Cerebellar cortex (tissue), 1 donor: ENCODE measurements at regions not wholly inside any gene's neighbourhood (a gene's known extent, or its start where the extent isn't known, plus 50 kb on each side); places are given as distances from the start of the nearest gene placed in this dataset.
"Not testable (repeated sequence)": the region's sequence is repeated elsewhere in the genome, so short reads cannot be mapped to it uniquely, and the experiment has no call there.

Source experiments
- DNase-seq: peaks from one replicate; pipeline ENCODE4 v3.0.0-alpha.2; 2015; ENCODE audit warnings: low spot score

GRCh38 chr2:9708683-9709538 is 78.1 kb upstream of the YWHAQ start:
- no peak for DNase-seq

GRCh38 chr2:9709539-9710285 is 78.9 kb upstream of the YWHAQ start:
- DNase-seq: no peak

- DNase-seq: no peak
Measured at GRCh38 chr2:9710311-9710710, 79.5 kb upstream of the YWHAQ start.

- DNase-seq: no peak
Measured at GRCh38 chr2:9712263-9712662, 81.5 kb upstream of the YWHAQ start.

- no peak for DNase-seq
Measured at GRCh38 chr2:9714630-9715214, 83.9 kb upstream of the YWHAQ start.

- no peak for DNase-seq
Measured at GRCh38 chr2:9715238-9715637, 84.4 kb upstream of the YWHAQ start.

GRCh38 chr2:9717886-9718451 is 87.2 kb upstream of the YWHAQ start:
- no peak for DNase-seq

- DNase-seq: no peak
Measured at GRCh38 chr2:9720352-9721093, 89.7 kb upstream of the YWHAQ start.

- no peak for DNase-seq
Measured at GRCh38 chr2:9721344-9721743, 90.5 kb upstream of the YWHAQ start.

DNA sequence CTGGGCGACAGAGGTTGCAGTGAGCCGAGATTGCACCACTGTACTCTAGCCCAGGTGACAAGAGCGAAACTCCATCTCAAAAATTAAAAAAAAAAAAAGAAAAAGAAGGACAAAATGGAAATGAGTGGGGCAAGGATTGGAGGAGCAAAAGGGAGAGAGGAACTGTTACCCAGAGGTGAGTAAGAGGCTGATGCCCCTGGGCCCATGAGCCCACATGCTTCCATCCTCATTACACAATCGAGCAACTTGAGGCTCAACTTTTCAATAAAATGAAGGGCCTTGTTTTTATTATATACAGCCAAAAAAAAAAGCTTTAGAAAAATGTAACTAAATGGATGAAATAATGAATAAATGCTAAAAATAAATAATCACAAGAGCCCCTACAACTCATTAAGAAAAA is 91.7 kb upstream of the YWHAQ start:
- DNase-seq: no peak

- DNase-seq: no peak
Measured at GRCh38 chr2:9724565-9724964, 93.8 kb upstream of the YWHAQ start.

- DNase-seq: no peak
Measured at GRCh38 chr2:9725106-9725505, 94.3 kb upstream of the YWHAQ start.

DNA sequence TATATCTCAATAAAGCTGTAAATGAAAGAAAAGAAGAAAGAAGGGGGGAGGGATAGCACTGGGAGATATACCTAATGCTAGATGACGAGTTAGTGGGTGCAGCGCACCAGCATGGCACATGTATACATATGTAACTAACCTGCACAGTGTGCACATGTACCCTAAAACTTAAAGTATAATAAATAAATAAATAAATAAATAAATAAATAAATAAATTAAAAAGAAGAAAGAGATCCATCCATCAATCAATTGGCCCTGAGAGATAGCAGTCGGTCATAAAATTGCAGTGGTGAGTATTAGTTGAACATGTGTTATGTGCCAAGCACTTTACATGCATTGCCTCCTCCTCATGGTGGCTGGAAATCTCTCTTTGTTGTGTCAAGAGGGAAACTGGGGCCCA is 95.2 kb upstream of the YWHAQ start:
- not testable (repeated sequence) for DNase-seq

GRCh38 chr2:9730523-9730922 is 99.7 kb upstream of the YWHAQ start:
- DNase-seq: not testable (repeated sequence)

DNA sequence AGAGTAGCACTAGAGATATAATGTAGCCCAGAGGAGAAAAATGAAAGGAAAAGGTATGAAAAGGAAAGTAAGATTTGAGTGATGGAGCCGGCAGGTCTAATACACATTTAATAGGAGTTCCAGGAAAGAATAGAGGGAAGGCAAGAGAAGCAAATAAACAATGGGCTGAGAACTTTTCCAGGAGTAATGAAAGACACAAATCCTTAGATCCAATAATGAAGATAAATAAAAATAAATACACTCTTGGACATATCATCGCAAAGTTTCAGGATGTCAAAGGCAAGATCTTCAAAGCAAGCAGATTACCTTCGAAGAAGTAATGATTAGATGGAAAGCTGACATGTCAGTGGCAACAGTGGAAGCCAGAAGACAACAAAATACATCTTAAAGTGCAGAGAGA is 102.0 kb upstream of the YWHAQ start:
- DNase-seq: no peak

- no peak for DNase-seq
Measured at GRCh38 chr2:9734308-9734707, 103.5 kb upstream of the YWHAQ start.

DNA sequence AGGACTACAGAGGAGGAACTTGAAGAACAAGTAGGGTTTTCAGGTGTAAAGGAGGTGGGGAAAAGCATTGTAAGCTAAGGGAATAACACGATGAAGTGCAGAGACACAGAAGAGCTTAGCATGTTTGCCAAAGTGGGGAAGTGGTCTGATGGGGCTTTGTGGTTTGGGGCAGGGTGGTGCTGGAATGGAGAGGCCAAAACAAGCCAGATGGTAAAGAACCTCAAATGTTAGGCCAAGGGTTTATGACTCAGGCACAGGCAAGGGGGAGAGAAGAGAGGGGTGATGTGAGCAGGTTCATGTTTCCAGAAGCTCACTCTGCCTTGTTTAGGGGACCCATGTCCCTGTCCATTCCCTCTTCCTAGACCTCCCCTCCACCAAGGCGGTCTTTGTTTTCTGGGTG is 104.5 kb upstream of the YWHAQ start:
- no peak for DNase-seq

DNA sequence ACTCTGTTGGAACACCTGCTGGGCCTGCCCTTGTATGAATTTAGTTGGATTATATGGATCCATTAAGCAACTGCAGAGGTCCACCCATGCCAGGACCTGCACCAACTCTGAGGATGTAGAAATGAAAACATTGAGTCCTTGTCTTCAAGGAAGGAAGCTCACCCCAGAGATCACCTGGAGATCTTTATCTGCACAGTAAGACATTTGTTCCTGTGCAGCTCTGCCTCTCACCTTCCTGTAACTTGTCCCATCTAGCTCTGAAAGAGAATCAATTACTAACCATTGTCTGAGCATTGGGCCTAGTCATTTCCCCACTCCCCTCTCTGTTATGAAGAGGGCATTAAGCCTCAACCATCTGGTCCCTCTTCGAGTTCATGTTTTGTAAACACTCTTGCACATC is 105.2 kb upstream of the YWHAQ start:
- DNase-seq: no peak

GRCh38 chr2:9737053-9737875 is 106.0 kb upstream of the TAF1B start:
- DNase-seq: no peak

DNA sequence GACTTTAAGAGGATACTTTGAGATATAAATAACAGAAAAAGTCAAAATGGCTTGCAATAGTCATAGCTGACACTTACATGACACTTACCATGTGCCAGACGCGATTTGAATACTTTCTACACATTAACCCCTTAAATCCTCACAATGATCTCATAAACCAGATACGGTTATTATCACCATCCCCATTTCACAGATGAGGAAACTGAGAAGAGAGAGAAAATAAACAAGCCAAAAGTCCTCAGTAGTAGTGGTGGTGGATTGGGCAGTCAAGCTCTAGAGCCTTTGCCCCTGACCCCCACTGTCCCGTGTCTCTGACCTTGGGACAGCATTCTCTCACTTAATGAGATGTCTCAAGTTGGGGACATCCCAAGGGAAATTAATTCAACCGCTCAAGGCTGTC is 105.2 kb upstream of the TAF1B start:
- no peak for DNase-seq
